ENCODE measurements at regions not wholly inside any gene's neighbourhood (a gene's known extent, or its start where the extent isn't known, plus 50 kb on each side); places are given as distances from the start of the nearest gene placed in this dataset.

- WGBS, 4 donors, result 84 to 86% (median 85%) methylated on average over 3 of the region's 3 CpGs
- no peaks in the 10 kb centered on the region for H3K4me1 ChIP-seq
Observed at GRCh38 chr7:84841809-84842208, 345.0 kb downstream of the SEMA3D start.

GRCh38 chr7:84838857-84839256 lies 348.0 kb downstream of the SEMA3D start:
- intact Hi-C loops (cut with DNase I), result no loop called here
- 87 to 91% (median 90%) methylated on average over 5 of the region's 5 CpGs for WGBS, 4 donors

More at GRCh38 chr7:84841809-84842208, 345.0 kb downstream of the SEMA3D start:
- no peak for ATAC-seq
- intact Hi-C loops (cut with DNase I), result no loop called here
- no peak overlapping the region for H3K27ac ChIP-seq
- H3K9me3 ChIP-seq, result no peaks in the 10 kb centered on the region
- H3K4me3 ChIP-seq, result no peak overlapping the region
- no peak for DNase-seq
- TF ChIP-seq CTCF (IDR thresholded peaks at IDR 0.05) (no peak), POLR2A (IDR thresholded peaks at IDR 0.05) (no peak)
- no peaks in the 10 kb centered on the region for H3K27me3 ChIP-seq
- no peaks in the 10 kb centered on the region for H3K36me3 ChIP-seq

GRCh38 chr7:84837405-84837804 lies 349.5 kb downstream of the SEMA3D start:
- no peaks in the 10 kb centered on the region for H3K27me3 ChIP-seq
- 85 to 97% (median 93%) methylated on average over 2 of the region's 2 CpGs for WGBS, 4 donors
- ATAC-seq (no peak), DNase-seq (no peak)
- no peaks in the 10 kb centered on the region for H3K36me3 ChIP-seq
- H3K4me3 ChIP-seq, result no peak overlapping the region
- TF ChIP-seq CTCF (IDR thresholded peaks at IDR 0.05) (no peak), POLR2A (IDR thresholded peaks at IDR 0.05) (no peak)
- H3K27ac ChIP-seq, result no peak overlapping the region
- no peaks in the 10 kb centered on the region for H3K4me1 ChIP-seq
- H3K9me3 ChIP-seq, result no peaks in the 10 kb centered on the region
- intact Hi-C loops (cut with DNase I), result no loop called here

More at GRCh38 chr7:84838857-84839256, 348.0 kb downstream of the SEMA3D start:
- H3K36me3 ChIP-seq, result no peaks in the 10 kb centered on the region
- TF ChIP-seq POLR2A (IDR thresholded peaks at IDR 0.05), result no peak
- TF ChIP-seq CTCF (IDR thresholded peaks at IDR 0.05), result no peak
- no peaks in the 10 kb centered on the region for H3K27me3 ChIP-seq
- H3K27ac ChIP-seq, result no peak overlapping the region
- no peak overlapping the region for H3K4me3 ChIP-seq
- DNase-seq (no peak), ATAC-seq (no peak)
- no peaks in the 10 kb centered on the region for H3K9me3 ChIP-seq
- H3K4me1 ChIP-seq, result no peaks in the 10 kb centered on the region

DNA sequence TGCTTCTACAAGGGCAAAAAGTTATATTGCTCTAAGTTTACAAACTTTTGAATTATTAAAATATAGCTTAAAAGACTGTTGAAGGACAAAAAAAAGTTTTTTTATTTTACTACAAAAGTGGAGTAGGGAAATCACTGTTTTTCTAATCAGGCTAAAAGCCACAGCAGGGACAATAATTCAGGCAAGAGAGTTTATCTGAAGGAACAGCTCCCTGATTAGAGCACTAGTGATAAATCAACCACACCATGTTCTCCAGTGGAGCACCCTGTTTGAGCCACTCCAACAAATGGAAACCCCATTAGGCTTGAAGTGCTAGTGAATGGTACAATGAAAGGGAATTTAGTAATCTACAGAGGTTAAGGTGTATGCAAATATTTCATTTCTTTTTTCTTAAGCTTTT lies 357.1 kb downstream of the SEMA3D start:
- H3K4me3 ChIP-seq, result no peak overlapping the region
- no peak for TF ChIP-seq POLR2A (IDR thresholded peaks at IDR 0.05)
- no peak for TF ChIP-seq CTCF (IDR thresholded peaks at IDR 0.05)
- no peaks in the 10 kb centered on the region for H3K4me1 ChIP-seq
- ATAC-seq (no peak), DNase-seq (no peak)
- intact Hi-C loops (cut with DNase I), result loop anchor here in 1 of 10 donors (5.0 kb wide), 1 partner anchor 787 kb away; no protein-coding TSS in a partner anchor
- no peaks in the 10 kb centered on the region for H3K36me3 ChIP-seq
- no peaks in the 10 kb centered on the region for H3K9me3 ChIP-seq
- H3K27ac ChIP-seq, result no peak overlapping the region
- H3K27me3 ChIP-seq, result no peaks in the 10 kb centered on the region
